ENCODE measurements at regions not wholly inside any gene's neighbourhood (a gene's known extent, or its start where the extent isn't known, plus 50 kb on each side); places are given as distances from the start of the nearest gene placed in this dataset.

GRCh38 chr4:155611501-155611900 is 55.1 kb upstream of the GUCY1A1 start:
- Histone ChIP-seq H3K27me3 (replicated peaks in 1 of 7) (no peaks in the 10 kb centered on the region), H3K4me1 (peaks cover 0 to 10% (median 0%) of the 10 kb centered on the region in 6 donors), H3K9me3 (no peaks in the 10 kb centered on the region), H3K4me3 (no peak overlapping the region), H3K27ac (no peak overlapping the region), H3K36me3 (no peaks in the 10 kb centered on the region)
- intact Hi-C loops (cut with DNase I; ENCODE audit: low total_unique reads) = no loop called here
- DNase-seq = no peak
- 83 to 96% (median 90%) methylated on average over 4 of the region's 4 CpGs for WGBS, 5 donors
- TF ChIP-seq POLR2AphosphoS5 (IDR thresholded peaks at IDR 0.05) = no peak
- TF ChIP-seq POLR2A (IDR thresholded peaks at IDR 0.05) = no peak
- no peak for TF ChIP-seq CTCF (IDR thresholded peaks at IDR 0.05 in 8 of 11, conservative IDR thresholded peaks at IDR 0.05 in 3 of 11)

- TF ChIP-seq POLR2AphosphoS5 (IDR thresholded peaks at IDR 0.05) (no peak), CTCF (IDR thresholded peaks at IDR 0.05 in 8 of 11, conservative IDR thresholded peaks at IDR 0.05 in 3 of 11) (no peak), POLR2A (IDR thresholded peaks at IDR 0.05) (no peak)
- Histone ChIP-seq H3K27ac (no peak overlapping the region), H3K27me3 (replicated peaks in 1 of 7) (no peaks in the 10 kb centered on the region), H3K4me1 (peaks cover 0 to 2% (median 0%) of the 10 kb centered on the region in 6 donors), H3K9me3 (no peaks in the 10 kb centered on the region), H3K36me3 (no peaks in the 10 kb centered on the region), H3K4me3 (no peak overlapping the region)
- intact Hi-C loops (cut with DNase I; ENCODE audit: low total_unique reads) = no loop called here
- WGBS, 5 donors = 82 to 93% (median 88%) methylated on average over 5 of the region's 5 CpGs
- DNase-seq = no peak
These were observed 56.5 kb upstream of the GUCY1A1 start for GRCh38 chr4:155610143-155610542.

- Histone ChIP-seq H3K27me3 (replicated peaks in 1 of 7) (no peaks in the 10 kb centered on the region), H3K9me3 (no peaks in the 10 kb centered on the region), H3K36me3 (no peaks in the 10 kb centered on the region), H3K27ac (no peak overlapping the region), H3K4me1 (no peaks in the 10 kb centered on the region), H3K4me3 (no peak overlapping the region)
- intact Hi-C loops (cut with DNase I; ENCODE audit: low total_unique reads) = no loop called here
- TF ChIP-seq POLR2AphosphoS5 (IDR thresholded peaks at IDR 0.05) (no peak), POLR2A (IDR thresholded peaks at IDR 0.05) (no peak), CTCF (IDR thresholded peaks at IDR 0.05 in 8 of 11, conservative IDR thresholded peaks at IDR 0.05 in 3 of 11) (no peak)
- DNase-seq = no peak
- WGBS, 5 donors = 80 to 95% (median 88%) methylated on average over 1 of the region's 1 CpG
These were observed 57.1 kb upstream of the GUCY1A1 start for GRCh38 chr4:155609455-155610059.

GRCh38 chr4:155608225-155608885 is 58.3 kb upstream of the GUCY1A1 start:
- Histone ChIP-seq H3K9me3 (no peaks in the 10 kb centered on the region), H3K27ac (no peak overlapping the region), H3K36me3 (no peaks in the 10 kb centered on the region), H3K4me1 (no peaks in the 10 kb centered on the region), H3K27me3 (replicated peaks in 1 of 7) (no peaks in the 10 kb centered on the region), H3K4me3 (no peak overlapping the region)
- intact Hi-C loops (cut with DNase I; ENCODE audit: low total_unique reads) = no loop called here
- TF ChIP-seq POLR2A (IDR thresholded peaks at IDR 0.05) (no peak), CTCF (IDR thresholded peaks at IDR 0.05 in 8 of 11, conservative IDR thresholded peaks at IDR 0.05 in 3 of 11) (no peak), POLR2AphosphoS5 (IDR thresholded peaks at IDR 0.05) (no peak)
- 57 to 78% (median 64%) methylated on average over 3 of the region's 3 CpGs for WGBS, 5 donors
- DNase-seq = no peak

Data from spleen (tissue), 11 donors.